Fibroblast of villous mesenchyme (primary cell): ENCODE measurements at regions not wholly inside any gene's neighbourhood (a gene's known extent, or its start where the extent isn't known, plus 50 kb on each side); places are given as distances from the start of the nearest gene placed in this dataset.

Source experiments
- DNase-seq: peaks from one replicate; pipeline ENCODE4 v3.0.0-alpha.2; 2010; ENCODE audit warnings: low read depth
- H3K4me3 ChIP-seq: 2 replicates; pipeline ENCODE4 v1.5.1; 2011; ENCODE audit warnings: low read depth, mild to moderate bottlenecking, low read length
- TF ChIP-seq, protein P1 (sequence below): IDR thresholded peaks from 2 replicates; pipeline ENCODE4 v1.5.1; 2012; ENCODE audit warnings: low read depth, mild to moderate bottlenecking, low read length; ENCODE audit not compliant: insufficient read depth

DNA sequence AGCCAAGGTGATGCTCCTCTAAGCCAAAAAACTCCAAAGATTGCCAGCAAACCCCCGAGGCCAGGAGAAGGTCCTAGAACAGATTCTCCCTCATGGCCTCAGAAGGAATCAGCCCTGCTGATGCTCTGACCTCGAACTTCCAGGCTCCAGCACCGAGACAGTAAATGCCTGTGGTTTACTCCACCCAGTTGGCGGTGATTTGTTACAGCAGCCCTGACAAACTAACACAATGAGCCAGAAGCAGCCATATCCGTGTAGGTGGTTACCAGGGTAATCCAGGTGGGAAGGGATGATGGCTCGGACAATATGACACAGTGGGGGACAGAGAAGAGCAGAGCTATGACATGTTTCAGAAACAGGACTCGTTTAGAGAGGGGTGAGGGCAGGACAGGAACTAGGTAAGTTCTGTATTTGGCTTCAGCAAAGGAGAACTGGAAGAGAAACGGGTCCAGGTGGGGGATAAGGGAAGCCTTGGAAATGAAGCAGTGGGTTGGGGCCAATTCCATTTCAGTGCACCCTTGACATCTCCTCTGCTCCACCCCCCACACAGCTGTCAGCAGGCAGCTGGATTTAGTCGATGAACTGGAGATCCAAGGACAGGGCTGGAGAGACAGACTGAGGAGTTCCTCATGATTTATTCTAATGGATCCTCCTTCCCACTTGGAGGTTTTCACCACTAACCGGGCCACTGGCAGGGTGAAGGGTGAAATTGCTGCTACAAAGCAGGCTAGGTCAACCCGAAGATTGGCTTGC, 179.7 kb upstream of the SH3BP4 start:
- H3K4me3 ChIP-seq: no peak overlapping the region
- TF ChIP-seq, protein P1, sequence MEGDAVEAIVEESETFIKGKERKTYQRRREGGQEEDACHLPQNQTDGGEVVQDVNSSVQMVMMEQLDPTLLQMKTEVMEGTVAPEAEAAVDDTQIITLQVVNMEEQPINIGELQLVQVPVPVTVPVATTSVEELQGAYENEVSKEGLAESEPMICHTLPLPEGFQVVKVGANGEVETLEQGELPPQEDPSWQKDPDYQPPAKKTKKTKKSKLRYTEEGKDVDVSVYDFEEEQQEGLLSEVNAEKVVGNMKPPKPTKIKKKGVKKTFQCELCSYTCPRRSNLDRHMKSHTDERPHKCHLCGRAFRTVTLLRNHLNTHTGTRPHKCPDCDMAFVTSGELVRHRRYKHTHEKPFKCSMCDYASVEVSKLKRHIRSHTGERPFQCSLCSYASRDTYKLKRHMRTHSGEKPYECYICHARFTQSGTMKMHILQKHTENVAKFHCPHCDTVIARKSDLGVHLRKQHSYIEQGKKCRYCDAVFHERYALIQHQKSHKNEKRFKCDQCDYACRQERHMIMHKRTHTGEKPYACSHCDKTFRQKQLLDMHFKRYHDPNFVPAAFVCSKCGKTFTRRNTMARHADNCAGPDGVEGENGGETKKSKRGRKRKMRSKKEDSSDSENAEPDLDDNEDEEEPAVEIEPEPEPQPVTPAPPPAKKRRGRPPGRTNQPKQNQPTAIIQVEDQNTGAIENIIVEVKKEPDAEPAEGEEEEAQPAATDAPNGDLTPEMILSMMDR: no peak
- DNase-seq: peak; percentile 78

DNA sequence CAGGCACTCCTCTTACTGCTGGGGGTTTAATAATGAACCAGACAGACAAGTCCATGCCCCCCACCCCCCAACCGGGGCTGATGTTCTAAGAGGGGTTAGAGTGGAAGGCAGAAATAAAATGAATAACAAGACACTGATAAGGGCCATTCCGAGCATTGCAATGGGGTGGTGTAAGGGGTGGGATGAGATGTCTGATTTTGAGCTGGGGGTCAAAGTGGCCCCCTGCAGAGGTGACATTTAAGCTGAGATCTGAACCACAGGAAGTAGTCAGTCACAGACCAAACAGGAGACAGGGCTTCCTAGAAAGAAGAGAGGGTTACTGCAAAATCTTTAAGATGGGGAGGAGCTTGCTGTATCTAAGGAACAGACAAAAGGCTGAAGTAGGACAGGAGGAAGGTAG, 180.6 kb upstream of the SH3BP4 start:
- DNase-seq: no peak
- H3K4me3 ChIP-seq: no peak overlapping the region
- TF ChIP-seq, protein P1: no peak

DNA sequence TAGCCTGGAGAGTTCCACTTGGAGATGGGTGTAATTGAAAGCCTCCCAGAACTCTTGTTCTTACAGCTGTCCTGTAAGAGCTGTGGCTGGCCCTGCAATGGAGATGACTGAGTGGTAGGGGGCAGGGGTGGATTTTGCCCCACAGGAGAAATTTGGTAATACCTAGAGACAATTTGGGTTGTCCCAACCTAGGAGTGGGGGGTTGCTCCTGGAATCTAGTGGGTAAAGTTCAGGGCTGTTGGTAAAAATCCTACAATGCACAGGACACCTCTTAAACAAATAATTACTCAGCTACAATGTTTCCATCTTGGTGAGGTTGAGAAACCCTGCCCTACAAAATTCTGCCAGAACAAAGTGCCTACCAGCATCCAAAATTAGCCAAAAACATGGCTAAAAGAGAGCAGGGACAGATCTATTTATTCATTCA, 181.1 kb upstream of the SH3BP4 start:
- no peak for DNase-seq
- no peak overlapping the region for H3K4me3 ChIP-seq
- TF ChIP-seq, protein P1: no peak

DNA sequence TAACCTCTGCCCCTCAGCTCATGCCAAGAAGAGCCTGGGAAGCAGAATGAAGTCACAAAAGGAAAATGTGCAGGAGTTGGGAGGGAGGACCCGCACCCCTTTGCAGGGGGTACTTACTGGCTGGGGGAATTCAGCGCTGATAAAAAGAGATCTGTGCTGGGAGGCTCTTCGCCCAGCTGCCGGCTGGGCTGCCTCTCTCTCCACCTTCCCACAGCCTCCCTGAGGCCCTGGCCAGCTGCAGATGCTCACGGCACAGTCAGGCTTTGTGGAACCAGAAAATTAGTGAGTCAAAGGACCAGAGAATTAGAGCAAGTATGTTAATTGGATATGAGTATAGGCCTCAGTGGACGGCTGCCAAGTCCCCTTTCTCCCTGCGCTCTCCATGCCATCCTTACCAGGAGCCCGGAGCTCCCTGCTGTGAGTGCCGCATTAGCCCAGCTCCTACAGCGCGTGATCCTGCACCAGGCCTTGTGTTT, 181.7 kb upstream of the SH3BP4 start:
- peak; percentile 76 for DNase-seq
- TF ChIP-seq, protein P1: no peak
- H3K4me3 ChIP-seq: no peak overlapping the region

DNA sequence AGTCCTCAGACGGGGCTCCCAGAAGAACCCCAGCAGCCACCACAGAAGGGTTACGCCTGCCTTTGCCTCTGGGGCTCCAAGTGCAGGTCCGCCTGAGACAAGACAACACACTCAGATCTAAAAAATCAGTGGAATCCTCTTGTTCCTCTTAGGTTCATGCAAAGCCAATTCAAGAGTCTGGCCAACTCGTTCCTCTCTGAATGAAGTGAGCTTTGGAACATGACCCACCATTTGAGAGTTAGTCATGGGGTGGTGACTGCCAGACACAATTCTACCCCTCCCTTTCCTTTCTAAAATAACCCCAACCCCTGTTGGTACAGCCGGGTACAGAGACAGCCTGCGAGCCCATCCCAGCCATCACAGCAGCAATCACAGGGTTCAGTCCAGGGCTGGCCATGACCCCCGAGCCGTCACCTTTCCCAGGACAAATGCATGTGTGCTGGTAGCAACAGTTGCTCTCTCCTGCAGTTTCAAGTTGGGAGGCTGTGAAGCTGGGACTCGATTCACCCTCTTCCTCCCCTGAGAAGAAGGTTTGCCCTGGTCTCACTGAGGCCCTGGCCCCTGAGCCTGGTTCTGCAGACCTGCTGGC, 183.1 kb upstream of the SH3BP4 start:
- no peak for DNase-seq
- TF ChIP-seq, protein P1: no peak
- H3K4me3 ChIP-seq: no peak overlapping the region

DNA sequence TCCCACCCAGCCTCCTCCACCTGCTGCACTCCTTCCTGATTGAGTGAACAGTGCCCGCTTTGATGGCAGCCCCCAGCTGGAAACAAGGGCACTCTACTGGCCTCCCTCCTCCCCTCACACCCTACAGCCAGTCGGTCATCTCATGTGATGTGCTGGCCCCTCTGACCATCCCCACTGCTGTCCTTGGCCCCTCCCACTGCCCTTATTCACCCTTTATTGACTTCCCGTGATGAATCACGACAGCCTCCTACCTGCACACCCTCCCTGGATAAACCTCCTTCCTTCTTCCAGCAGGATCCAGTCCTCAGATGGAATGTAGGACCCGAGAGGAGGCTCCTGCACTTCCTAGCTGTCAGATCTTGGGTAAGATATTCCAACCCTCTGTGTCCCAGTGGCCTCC, 186.5 kb upstream of the SH3BP4 start:
- DNase-seq: no peak
- H3K4me3 ChIP-seq: no peak overlapping the region
- TF ChIP-seq, protein P1: no peak
